GM18861 (cell line): ENCODE measurements at regions not wholly inside any gene's neighbourhood (a gene's known extent, or its start where the extent isn't known, plus 50 kb on each side); places are given as distances from the start of the nearest gene placed in this dataset.
"Not testable (repeated sequence)": the region's sequence is repeated elsewhere in the genome, so short reads cannot be mapped to it uniquely, and the experiment has no call there.

Experiments
- ATAC-seq: cut with Tn5 transposase; IDR thresholded peaks from one replicate; pipeline ENCODE4 v1.9.1; 2021; ENCODE audit not compliant: unreplicated experiment

DNA sequence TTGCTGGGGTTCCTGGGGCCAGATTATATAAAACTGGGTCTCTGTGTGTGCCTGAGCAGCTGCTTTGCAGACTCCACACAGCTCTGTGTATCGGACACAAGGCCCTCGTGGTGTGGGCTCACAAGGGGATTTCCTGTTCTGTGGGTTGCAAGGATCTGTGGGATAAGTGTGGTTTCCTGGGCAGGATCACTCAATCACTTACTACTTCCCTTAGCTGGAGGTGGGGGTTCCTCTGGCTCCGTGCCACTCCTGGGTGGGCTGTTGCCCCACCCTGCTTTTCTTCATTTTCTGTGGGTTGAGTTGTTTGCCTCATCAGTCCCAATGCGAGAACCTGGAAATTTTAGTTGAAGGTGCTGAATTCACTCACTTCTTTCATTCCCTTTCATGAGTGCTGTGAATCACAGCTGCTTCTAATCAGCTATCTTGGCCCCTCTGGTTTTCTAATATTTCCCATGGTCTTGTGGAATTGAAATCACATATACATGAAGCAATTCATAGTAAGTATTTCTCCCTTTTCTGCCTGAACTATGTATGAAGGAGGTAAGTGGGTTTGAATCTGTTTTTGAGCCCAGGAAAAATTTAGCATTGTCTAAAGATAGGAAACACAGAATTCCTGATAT lies 196.3 kb downstream of the DCDC2C start:
- no peak for ATAC-seq

DNA sequence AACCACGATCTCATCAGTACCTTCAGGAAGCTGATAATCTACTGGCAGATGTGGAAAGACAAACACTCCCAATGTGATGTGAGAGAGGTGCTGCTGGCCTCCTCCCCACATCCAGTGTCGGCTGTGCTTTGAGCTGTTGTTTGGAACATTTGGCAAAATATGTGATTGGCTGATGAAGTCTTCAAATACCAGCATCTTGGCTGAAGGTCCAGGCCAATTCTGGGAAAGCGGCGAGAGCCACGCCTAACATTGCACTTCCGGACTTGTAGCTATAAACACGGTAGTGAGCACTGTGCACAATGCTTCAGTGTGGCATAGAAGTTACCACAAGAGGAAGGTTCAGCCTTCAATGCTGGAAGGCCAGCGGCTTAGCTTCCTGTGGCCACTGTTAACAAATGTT lies 198.8 kb downstream of the DCDC2C start:
- ATAC-seq, result no peak

DNA sequence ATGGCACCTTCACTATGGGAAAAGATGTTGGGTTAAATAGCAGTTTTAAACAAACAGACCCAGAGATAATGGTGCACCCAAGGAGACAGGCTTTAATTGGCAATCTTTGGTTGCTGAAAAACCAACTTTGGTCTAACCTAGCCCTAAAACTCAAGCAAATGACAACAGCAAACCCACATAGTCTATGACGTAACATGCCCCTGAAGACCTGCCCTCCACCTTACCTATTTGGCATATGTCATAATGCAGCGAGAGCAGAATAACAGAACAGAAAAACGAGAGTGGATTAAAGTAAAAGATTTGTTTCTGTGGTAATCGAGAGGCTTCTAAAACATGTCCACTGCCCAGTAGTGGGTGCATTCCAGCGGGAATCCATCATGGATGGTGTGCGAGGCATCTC lies 200.7 kb downstream of the DCDC2C start:
- no peak for ATAC-seq

DNA sequence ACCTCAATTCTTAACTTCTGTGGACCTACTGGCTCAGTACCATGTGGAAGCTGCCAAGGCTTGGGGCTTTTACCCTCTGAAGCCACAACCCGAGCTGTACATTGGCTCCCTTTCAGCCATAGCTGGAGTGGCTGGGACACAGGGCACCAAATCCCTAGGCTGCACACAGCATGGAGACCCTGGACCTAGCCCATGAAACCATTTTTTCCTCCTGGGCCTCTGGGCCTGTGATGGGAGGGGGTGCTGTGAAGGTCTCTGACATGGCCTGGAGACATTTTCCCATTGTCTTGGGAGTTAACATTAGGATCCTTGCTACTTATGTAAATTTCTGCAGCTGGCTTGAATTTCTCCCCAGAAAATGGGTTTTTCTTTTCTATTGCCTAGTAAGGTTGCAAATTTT lies 205.1 kb downstream of the DCDC2C start:
- not testable (repeated sequence) for ATAC-seq

DNA sequence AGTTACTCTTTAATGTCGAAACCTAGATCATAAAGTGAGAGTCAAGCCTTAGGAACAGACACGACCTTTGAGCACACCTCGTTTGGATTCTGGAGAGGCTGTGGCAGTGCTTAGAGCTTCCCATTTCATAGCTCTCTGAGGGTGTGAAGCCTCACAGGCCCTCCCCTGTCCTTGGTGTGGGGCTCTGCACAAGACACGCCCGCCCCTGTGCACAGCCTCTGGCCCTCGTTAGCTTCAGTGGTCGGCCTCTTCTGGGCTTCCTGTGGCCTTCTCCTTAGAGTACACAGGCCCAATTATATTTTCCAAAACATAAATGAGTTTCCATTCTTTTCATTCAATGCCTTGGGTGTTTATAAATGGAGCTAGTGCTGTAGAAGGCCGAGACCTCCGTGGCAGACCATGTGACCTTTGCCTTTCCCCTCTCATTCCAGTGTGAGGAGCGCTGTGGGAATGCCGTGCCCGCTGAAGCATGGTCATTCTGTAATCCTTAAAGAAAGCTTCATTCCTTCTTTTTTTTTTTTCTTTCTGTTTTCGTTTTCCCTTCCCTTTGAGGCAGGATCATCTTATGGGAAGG lies 208.6 kb downstream of the DCDC2C start:
- ATAC-seq, result no peak

DNA sequence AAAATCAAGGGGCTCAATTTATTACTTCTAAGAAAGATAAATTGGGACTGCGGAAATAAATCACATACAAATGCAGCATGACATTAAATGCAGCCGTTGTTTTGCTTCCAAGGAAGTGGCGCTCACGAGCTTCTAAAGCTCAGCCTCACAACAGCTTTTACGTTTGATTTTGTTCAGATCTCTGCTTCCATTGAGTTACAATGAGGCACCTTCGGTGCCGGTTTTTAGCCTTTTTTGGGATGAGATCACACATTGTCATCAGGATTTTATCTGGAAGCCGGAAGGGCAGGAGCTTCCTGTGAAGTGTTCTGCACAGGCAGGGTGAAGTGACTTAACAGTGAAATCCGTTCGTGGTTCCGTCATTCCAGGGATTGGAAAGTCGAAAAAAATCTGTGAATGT lies 209.8 kb downstream of the DCDC2C start:
- no peak for ATAC-seq

DNA sequence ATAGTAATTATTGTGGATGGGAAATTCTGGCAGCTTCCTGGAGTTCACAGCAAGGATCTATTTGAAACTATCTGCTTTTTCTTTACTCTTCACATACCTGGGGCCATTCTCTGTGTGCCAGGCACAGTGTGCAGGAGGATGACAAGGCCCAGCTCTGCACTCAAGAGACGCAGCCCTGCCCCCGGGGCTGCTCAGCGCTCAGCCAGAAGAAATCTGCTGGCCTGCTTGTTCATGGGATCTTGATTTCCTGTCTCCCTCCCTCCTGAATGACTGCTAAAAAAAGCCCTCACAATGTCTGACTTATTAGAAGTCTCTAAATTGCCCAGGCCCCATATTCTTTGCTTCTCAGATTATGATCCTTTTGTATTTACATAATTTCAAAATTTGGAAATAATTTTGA lies 210.9 kb downstream of the DCDC2C start:
- no peak for ATAC-seq

DNA sequence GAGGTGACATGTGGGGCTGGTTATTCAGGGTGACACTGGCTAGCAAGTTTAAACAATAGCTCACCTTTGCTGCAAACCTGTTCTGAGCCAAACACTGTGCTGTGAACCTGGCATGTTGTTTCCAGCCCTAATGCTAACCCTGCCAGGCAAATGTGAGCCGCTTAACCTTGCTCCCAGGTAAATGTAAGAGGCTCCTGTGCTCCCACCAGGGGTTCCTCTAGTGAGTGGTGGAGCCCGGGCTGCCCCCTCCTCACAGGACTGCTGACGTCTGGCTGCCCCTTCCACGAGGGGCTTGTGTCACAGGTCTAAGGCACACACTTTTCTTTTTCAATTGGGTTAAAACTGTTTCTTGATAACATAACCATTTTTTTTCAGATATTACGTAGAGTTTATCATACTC lies 223.7 kb downstream of the DCDC2C start:
- no peak for ATAC-seq

DNA sequence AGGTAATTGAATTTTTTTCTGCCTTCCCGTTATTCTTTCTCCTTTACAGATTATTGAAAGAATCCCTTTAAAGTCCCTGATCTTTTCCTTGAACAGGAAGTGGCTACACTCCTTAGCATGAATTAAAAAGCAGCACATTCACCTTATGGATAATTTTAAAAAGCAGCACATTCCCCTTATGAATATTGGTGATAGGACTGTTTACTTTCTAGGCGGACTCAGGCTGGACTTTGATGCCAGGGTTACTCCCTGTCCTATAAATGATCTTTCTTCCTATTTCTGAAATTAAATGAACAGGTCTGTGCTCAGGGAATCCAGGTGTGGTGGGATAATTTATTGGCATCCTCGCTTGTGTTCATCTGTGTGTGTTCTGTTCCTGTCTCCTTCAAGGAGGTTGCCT lies 226.0 kb downstream of the DCDC2C start:
- ATAC-seq, result no peak

DNA sequence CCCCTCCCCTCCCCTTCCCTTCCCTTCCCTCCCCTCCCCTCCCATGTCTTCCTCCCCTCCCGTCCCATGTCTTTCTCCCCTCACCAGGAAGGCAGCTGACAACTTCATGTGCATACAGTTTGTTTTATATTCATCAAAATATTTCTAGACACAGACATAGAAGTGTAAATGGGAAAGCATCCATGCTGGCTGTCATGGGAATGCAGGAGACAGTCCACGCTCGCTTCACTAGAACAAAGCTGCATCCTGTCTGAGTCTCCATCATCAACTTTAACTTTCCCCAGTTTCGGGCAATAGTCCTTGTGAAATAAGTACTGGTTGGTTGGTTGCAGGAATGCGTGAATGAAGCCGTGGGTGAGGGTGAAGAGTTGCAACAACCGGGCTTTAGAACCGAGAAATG lies 226.9 kb downstream of the DCDC2C start:
- ATAC-seq, result no peak

DNA sequence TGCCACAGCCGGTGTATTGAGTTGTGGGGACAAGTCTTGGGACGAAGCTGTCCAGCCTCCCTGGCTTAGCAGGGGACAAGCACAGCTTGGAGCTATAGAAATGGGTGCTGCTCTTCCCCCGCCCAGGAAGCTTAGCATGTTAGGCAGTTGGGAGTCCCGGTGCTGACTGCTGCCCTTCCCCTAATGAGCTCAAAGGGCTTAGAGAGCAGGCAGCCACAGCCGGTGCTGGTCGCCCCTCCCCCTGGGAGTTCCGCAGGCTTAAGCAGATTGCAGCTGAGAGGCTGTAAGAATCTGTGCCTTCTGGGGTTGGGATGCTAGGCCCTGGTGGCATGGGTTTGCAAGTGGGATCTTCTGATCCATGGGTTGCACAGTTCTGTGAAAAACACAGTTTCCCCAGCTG lies 237.3 kb downstream of the DCDC2C start:
- ATAC-seq, result no peak

DNA sequence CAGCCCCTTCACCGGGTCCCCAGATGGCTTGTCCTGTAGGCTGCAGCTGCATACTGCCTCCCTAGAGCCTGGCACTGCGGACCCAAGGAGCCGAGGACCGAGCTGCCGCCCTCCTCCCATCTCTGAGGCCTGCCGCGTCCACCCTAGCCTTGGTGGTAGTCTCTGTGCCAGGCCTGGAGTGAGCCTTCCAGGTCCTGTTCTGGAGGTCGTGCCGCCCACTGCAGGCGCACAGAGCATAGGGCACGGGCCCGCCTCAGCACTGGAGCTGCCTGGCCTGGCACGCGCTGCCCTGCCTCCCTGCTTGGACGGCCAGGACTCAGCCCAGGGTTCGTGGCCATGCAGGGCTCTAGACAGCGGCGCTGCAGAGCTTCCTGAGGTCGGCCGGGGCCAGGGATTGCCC lies 239.5 kb downstream of the DCDC2C start:
- ATAC-seq, result no peak

DNA sequence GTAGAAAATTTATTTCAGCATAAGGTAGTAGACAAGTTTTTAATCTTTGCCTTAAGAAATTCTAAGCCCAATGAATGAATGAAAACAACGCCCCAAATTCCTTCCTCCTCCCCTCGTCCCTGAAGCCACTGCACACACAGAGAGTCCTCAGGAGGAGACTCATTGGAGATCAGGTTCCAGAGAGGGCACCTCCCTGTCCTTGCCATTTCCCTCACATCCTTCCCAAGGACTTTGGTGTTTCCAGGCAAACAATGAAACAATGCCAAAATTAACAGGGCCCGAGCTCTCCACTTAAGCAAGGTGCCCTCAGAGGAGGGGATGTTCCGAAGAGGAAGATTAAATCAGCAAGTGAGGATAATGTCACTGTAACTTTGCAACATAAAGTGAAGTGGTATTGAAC lies 240.7 kb downstream of the DCDC2C start:
- no peak for ATAC-seq

DNA sequence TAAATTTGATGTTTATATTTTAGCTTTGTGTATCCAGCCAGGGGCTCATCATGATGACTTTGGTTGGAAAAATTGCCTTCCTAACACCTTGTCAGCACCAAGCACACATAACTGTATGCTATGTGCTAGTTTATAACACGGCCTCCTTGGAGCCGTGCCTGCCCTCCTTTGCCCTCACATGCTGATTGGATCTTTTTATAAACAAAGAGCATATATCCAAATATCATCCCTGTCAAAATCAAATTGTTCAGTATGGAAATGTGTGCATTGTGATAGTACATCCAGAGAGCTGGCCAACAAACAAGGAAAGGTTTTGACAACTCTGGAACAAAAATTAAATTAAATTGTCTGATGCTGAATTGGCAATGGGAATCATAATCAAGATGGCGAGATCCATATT lies 241.5 kb downstream of the DCDC2C start:
- ATAC-seq, result no peak

DNA sequence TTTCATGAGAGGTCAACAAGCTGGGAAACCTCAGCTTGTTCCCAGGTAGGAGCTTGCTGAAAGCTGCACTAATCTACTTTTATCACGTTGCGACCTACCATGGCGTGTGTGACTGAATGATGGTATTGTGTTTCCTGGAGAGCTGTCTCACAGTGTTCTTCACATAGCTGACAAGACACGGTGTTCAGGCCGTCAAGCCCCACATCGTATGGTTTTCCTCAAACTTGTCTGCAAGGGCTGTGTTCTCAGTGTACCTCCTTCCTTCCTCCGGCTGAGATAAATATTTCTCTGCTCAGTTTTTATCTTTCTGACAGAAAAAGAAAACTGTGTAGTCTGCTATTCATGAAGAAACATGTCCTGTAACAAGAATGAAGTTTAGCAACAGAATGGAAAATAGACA lies 244.8 kb downstream of the DCDC2C start:
- no peak for ATAC-seq

DNA sequence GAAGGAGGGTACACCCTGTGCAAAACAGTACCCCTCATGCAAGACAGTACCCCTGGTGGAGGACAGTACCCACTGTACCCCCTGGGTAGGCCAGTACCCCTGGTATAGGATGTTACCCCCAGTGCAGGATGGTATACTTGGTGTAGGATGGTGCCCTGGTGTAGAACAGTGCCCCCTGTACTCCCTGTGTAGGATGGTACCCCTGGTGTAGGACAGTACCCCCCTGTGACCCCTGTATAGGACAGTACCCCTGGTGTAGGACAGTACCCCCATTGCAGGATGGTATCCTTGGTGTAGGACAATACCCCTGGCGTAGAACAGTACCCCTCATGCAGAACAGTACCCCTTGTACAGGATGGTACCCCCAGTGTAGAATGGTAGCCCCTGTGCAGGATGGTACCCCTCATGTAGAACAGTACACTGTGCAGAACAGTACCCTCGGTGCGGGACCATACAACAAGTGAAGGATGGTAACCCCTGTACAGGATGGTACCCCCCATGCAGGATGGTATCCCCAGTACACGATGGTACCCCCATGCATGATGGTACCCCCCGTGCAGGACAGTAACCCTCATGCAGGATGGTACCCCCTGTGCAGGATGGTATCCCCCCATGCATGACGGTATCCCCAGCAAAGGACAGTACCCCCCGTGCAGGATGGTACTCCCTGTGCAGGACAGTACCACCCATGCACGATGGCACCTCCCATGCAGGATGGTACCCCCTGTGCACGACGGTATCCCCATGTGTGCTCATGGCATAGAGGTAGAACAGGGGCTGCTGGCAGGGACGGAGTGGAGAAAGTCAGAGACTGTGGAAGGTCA lies 248.0 kb downstream of the DCDC2C start:
- no peak for ATAC-seq

DNA sequence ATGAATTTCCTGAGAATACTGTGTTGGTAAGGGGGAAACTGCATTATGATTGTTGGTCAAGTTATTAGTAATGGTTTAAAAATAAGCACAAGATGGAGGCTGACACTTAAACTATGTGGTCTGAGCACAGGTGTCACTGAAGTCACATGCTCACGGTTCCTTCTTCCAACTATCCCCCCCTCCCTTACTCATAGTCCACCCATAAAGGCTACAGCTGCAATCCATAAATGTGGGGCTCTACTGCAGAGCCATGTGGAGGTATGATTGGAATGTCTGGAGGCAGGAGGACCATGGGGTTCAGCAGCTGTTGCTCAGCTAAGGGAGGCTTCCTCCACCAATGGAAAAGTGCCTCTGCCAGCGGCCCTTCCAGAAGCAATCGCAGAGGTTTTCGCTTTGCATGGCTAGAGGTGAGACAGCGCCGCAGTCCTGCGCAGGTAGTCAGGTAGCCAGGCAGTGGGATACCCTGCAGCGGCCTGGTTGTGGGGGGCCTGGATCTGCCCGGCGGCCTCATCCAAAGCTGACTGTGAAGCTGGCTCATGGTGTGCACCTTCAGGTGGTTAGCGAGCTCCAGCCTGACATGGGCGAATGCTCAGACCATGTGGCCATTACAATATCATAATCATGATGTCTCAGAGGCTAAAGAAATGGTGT lies 249.6 kb downstream of the DCDC2C start:
- ATAC-seq, result no peak

DNA sequence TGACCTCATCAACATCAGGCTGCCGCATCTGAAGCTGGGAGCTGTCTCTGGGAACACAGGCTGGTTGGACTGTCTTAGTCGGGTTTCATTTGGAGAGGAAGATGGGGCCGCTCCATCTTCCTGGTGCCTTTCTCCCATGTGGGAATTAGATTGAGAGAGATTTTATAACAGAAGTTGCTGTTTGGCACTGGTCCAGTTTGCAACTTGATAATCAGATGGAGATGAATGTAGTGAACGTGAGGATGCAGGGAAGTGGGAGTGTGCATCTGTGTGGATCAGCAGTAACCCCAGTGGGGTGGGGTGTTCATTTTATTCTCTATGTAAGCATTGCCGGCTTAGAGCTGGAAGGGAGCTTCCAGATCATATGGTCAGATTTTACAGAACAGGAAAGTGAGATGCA lies 250.9 kb downstream of the DCDC2C start:
- ATAC-seq, result no peak

DNA sequence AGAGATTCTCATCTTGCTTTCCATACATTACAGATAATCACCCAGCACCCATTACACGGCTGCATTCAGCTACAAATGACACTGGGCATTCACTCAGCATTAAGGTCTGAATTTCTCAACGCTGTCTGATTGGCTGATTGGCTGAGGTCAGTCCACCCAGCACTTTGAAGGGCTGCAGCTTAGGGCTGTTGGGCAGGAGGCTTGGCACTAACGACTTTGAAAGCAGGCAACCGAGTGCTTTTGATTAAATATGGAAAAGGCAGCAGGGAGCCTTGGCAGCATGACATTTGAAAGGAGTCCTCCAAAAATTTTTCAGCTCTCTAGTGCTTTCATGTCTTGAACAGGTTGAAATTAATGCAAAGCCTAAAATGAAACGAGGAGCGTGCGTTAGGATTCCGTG lies 253.0 kb downstream of the DCDC2C start:
- no peak for ATAC-seq

DNA sequence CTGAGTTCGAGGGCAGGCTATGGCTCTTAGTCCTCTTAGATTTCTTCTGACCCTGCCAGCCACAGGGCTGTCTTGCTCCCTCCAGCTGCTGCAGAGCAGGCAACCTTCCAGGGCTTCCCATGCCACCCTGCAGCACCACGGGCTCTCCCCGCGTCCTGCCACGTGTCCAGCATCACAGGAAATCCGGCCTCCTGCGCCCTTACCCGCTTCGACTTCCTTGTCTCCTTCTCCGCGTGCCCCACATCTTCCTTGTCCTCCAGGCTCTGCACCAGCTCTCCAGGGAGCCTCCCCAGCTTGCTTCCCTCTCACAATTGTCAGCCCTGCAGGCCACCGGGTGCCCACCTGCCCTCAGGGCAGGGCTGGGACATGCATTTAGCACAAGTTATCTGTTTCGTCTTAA lies 253.5 kb downstream of the DCDC2C start:
- ATAC-seq, result no peak

DNA sequence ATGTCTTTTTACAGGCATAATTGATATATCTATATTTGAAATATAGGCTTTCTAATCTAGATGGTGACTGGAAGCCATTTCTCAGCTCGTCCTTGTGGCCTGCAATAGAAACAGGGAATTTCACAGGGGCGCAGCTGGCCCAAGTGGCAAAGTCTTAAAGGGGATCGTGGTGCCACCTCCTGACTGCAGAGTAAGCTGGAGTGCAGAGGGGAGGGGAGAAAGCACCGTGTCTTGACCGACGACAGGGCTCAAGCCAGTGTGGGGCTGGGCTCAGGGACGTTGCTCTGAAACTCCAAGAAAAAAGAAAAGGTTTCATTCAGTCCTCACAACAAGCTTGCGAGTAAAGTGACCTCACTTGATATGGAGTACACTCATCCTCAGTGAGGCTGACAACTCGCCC lies 255.1 kb downstream of the DCDC2C start:
- ATAC-seq, result no peak

DNA sequence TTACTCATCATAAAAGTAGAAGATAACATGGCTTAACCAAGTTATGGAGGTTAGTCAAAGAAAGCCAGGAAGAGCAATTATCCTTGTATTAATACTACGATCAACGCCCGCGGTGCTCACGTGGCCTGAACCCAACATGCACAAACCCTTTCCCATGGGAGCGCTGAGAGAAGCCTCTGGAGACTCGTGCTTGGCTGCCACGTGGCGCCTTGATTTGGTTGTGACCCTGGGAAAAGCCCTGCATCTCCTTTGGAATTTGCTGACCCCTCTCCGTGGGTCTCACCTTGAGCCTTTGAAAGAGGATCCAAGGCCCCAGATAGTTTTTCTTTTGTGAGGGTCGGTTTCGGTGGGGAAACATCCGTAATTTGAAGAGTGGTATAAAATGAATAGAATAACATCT lies 255.6 kb downstream of the DCDC2C start:
- ATAC-seq, result no peak
